IMR-90 (cell line): ENCODE measurements at regions not wholly inside any gene's neighbourhood (a gene's known extent, or its start where the extent isn't known, plus 50 kb on each side); places are given as distances from the start of the nearest gene placed in this dataset.

Experiments used
- ATAC-seq: fragments of 200-7000 bp; cut with Tn5 transposase; 2 replicates; pipeline ENCODE4 v1.9.1; 2020; ENCODE audit warnings: low read depth, mild to moderate bottlenecking, moderate library complexity
- BruUV-seq: library from RNA; stranded (reverse); fragments of 400-500 nt; replicated peaks from 2 replicates; lab custom pipeline; 2021; lab: Mats Ljungman, UMichigan
- CTCF ChIA-PET: fragments of 300-600 bp; formaldehyde crosslinking; extraction: SDS; loops from one replicate; lab custom pipeline; 2021; ENCODE audit warnings: antibody characterized with exemption; lab: Yijun Ruan, JAX
- POLR2A ChIA-PET: fragments of 300-600 bp; sonication (Branson Sonifier 250); formaldehyde crosslinking; loops from one replicate; lab custom pipeline; 2022; ENCODE audit warnings: antibody characterized with exemption; ENCODE audit not compliant: unreplicated experiment; lab: Charles Lee
- DNase-seq: peaks from one replicate; pipeline ENCODE4 v3.0.0; 2013
- H2AFZ ChIP-seq: replicated peaks from 2 replicates; pipeline ENCODE3; 2013; ENCODE audit warnings: low read length, mild to moderate bottlenecking; ENCODE audit not compliant: poor library complexity
- H2AK5ac ChIP-seq: 2 replicates; pipeline ENCODE4 v1.6.1; 2013; ENCODE audit warnings: low read depth, low read length, inconsistent platforms
- H2AK9ac ChIP-seq: replicated peaks from 2 replicates; pipeline ENCODE3; 2013; ENCODE audit warnings: mild to moderate bottlenecking, low read depth, low read length, moderate library complexity; ENCODE audit not compliant: poor library complexity
- H2BK120ac ChIP-seq: 2 replicates; pipeline ENCODE4 v1.6.1; 2013; ENCODE audit warnings: low read depth, low read length, inconsistent platforms
- H2BK15ac ChIP-seq: 3 replicates; pipeline ENCODE4 v1.6.1; 2013; ENCODE audit warnings: low read depth, low read length, inconsistent platforms
- H2BK20ac ChIP-seq: 2 replicates; pipeline ENCODE4 v1.6.1; 2013; ENCODE audit warnings: low read depth, mild to moderate bottlenecking, inconsistent platforms, low read length, moderate library complexity
- H2BK5ac ChIP-seq: 2 replicates; pipeline ENCODE4 v1.6.1; 2013; ENCODE audit warnings: mild to moderate bottlenecking, low read depth, low read length, inconsistent platforms; ENCODE audit not compliant: poor library complexity, severe bottlenecking
- H3K14ac ChIP-seq: replicated peaks from 2 replicates; pipeline ENCODE4 v1.6.1; 2013; ENCODE audit warnings: low read depth, low read length, inconsistent platforms
- H3K18ac ChIP-seq: 2 replicates; pipeline ENCODE4 v1.6.1; 2013; ENCODE audit warnings: low read depth, low read length, control low read depth
- H3K23ac ChIP-seq: 2 replicates; pipeline ENCODE4 v1.6.1; 2013; ENCODE audit warnings: low read depth, low read length, inconsistent platforms
- H3K27ac ChIP-seq: 2 replicates; pipeline ENCODE4 v1.5.1; 2013; ENCODE audit warnings: mild to moderate bottlenecking, control low read depth, low read length; ENCODE audit not compliant: insufficient read depth
- H3K27me3 ChIP-seq: 2 replicates; pipeline ENCODE4 v1.6.1; 2013; ENCODE audit warnings: low read length; ENCODE audit not compliant: control insufficient read depth, insufficient read depth
- H3K36me3 ChIP-seq: 2 replicates; pipeline ENCODE4 v1.6.1; 2013; ENCODE audit warnings: low read length, mixed read lengths; ENCODE audit not compliant: control insufficient read depth, insufficient read depth
- H3K4ac ChIP-seq: 2 replicates; pipeline ENCODE4 v1.6.1; 2013; ENCODE audit warnings: low read depth, low read length, inconsistent platforms
- H3K4me1 ChIP-seq: 2 replicates; pipeline ENCODE4 v1.6.1; 2013; ENCODE audit warnings: low read length, mixed read lengths; ENCODE audit not compliant: control insufficient read depth, insufficient read depth
- H3K4me2 ChIP-seq: 2 replicates; pipeline ENCODE4 v1.6.1; 2013; ENCODE audit warnings: low read depth, mild to moderate bottlenecking, control low read depth, low read length, moderate library complexity
- H3K4me3 ChIP-seq: 2 replicates; pipeline ENCODE4 v1.5.1; 2013; ENCODE audit warnings: low read depth, mild to moderate bottlenecking, control low read depth, low read length, moderate library complexity; ENCODE audit not compliant: insufficient read depth
- H3K56ac ChIP-seq: 2 replicates; pipeline ENCODE4 v1.6.1; 2013; ENCODE audit warnings: low read length, inconsistent platforms; ENCODE audit not compliant: insufficient read depth; ENCODE audit errors: extremely low read depth
- H3K79me1 ChIP-seq, 2 experiments: 2 replicates each; pipeline ENCODE4 v1.6.1; 2013; ENCODE audit warnings: low read length in 2 of 2, inconsistent platforms in 1 of 2, low read depth in 1 of 2
- H3K9ac ChIP-seq: 2 replicates; pipeline ENCODE4 v1.6.1; 2013; ENCODE audit warnings: low read depth, low read length, control low read depth
- H3K9me1 ChIP-seq: 2 replicates; pipeline ENCODE4 v1.6.1; 2013; ENCODE audit warnings: low read length, inconsistent platforms; ENCODE audit not compliant: insufficient read depth
- H3K9me3 ChIP-seq: 2 replicates; pipeline ENCODE4 v1.6.1; 2013; ENCODE audit warnings: low read length; ENCODE audit not compliant: control insufficient read depth, insufficient read depth
- H4K20me1 ChIP-seq: 2 replicates; pipeline ENCODE4 v1.6.1; 2013; ENCODE audit warnings: low read length, inconsistent platforms; ENCODE audit not compliant: insufficient read depth
- H4K5ac ChIP-seq: 2 replicates; pipeline ENCODE4 v1.6.1; 2013; ENCODE audit warnings: mild to moderate bottlenecking, low read depth, low read length, control low read depth
- H4K8ac ChIP-seq, 2 experiments: 2 replicates each; pipeline ENCODE4 v1.6.1; 2013; ENCODE audit warnings: low read depth in 2 of 2, low read length in 2 of 2, control low read depth in 1 of 2, inconsistent platforms in 1 of 2
- H4K91ac ChIP-seq: 2 replicates; pipeline ENCODE4 v1.6.1; 2013; ENCODE audit warnings: low read depth, low read length, inconsistent platforms; ENCODE audit not compliant: insufficient read depth
- BHLHE40 ChIP-seq: fragments of 150-350 bp; IDR thresholded peaks from 2 replicates; pipeline ENCODE4 v1.6.1; 2016; ENCODE audit warnings: mild to moderate bottlenecking, low read depth, low read length
- CEBPB ChIP-seq: IDR thresholded peaks from 2 replicates; pipeline ENCODE4 v1.6.1; 2012; ENCODE audit warnings: low read depth, low read length, improper control_type of control experiment
- CHD1 ChIP-seq: IDR thresholded peaks from 2 replicates; pipeline ENCODE4 v1.6.1; 2012; ENCODE audit warnings: low read depth, low read length, improper control_type of control experiment
- FOS ChIP-seq: fragments of 150-350 bp; IDR thresholded peaks from 2 replicates; pipeline ENCODE4 v1.6.1; 2016; ENCODE audit warnings: low read depth, low read length
- MAFK ChIP-seq: IDR thresholded peaks from 2 replicates; pipeline ENCODE4 v1.6.1; 2012; ENCODE audit warnings: low read depth, low read length, improper control_type of control experiment
- MAZ ChIP-seq: IDR thresholded peaks from 2 replicates; pipeline ENCODE4 v1.6.1; 2012; ENCODE audit warnings: low read depth, mild to moderate bottlenecking, low read length, improper control_type of control experiment, moderate library complexity, borderline replicate concordance
- MXI1 ChIP-seq: IDR thresholded peaks from 2 replicates; pipeline ENCODE4 v1.6.1; 2012; ENCODE audit warnings: low read depth, mild to moderate bottlenecking, low read length, moderate library complexity, borderline replicate concordance
- NFE2L2 ChIP-seq: fragments of 150-350 bp; IDR thresholded peaks from 2 replicates; pipeline ENCODE4 v1.6.1; 2016; ENCODE audit warnings: low read depth, mild to moderate bottlenecking, low read length
- POLR2A ChIP-seq: IDR thresholded peaks from 2 replicates; pipeline ENCODE4 v1.6.1; 2012; ENCODE audit warnings: mild to moderate bottlenecking, low read depth, low read length
- RAD21 ChIP-seq: IDR thresholded peaks from 2 replicates; pipeline ENCODE4 v1.6.1; 2012; ENCODE audit warnings: low read length, improper control_type of control experiment
- RCOR1 ChIP-seq: IDR thresholded peaks from 2 replicates; pipeline ENCODE4 v1.6.1; 2012; ENCODE audit warnings: mild to moderate bottlenecking, low read length, improper control_type of control experiment; ENCODE audit not compliant: insufficient replicate concordance
- RFX5 ChIP-seq: IDR thresholded peaks from 2 replicates; pipeline ENCODE4 v1.8.0; 2012; ENCODE audit warnings: low read depth, mild to moderate bottlenecking, low read length, moderate library complexity
- SMC3 ChIP-seq: fragments of 150-350 bp; IDR thresholded peaks from 2 replicates; pipeline ENCODE4 v1.6.1; 2016; ENCODE audit warnings: low read depth, mild to moderate bottlenecking, antibody characterized with exemption, low read length, moderate library complexity
- WGBS, 2 experiments: methylation state at CpG; one replicate each; pipeline versions ENCODE4 v1.1.5 to v1.1.7; 2013; ENCODE audit warnings: missing lambda C conversion rate in 2 of 2; ENCODE audit not compliant: insufficient read length in 1 of 2; ENCODE audit errors: extremely low coverage in 2 of 2; 5-methylcytosine and 5-hydroxymethylcytosine counted together
- dilution Hi-C: fragments of 300-500 bp; cut with HindIII; formaldehyde crosslinking; loops from one replicate; pipeline ENCODE4 v1.14.3; 2018; ENCODE audit warnings: low sequenced_read_pairs; ENCODE audit not compliant: unreplicated experiment
- in situ Hi-C: fragments of 300-500 bp; cut with MboI; formaldehyde crosslinking; loops from 3 replicates; pipeline ENCODE4 v1.14.3; 2019; ENCODE audit warnings: low sequenced_read_pairs, inconsistent platforms, mixed read lengths
- intact Hi-C: fragments of 100-400 bp; cut with micrococcal nuclease; formaldehyde crosslinking; loops from 2 replicates; pipeline ENCODE4 v1.10.0; 2022
- TF ChIP-seq, protein P1 (sequence below): fragments of 150-350 bp; IDR thresholded peaks from 2 replicates; pipeline ENCODE4 v1.6.1; 2016; ENCODE audit warnings: low read depth, mild to moderate bottlenecking, low read length, moderate library complexity, borderline replicate concordance
- TF ChIP-seq, protein P2 (sequence below): fragments of 150-350 bp; IDR thresholded peaks from 2 replicates; pipeline ENCODE4 v1.6.1; 2017; ENCODE audit warnings: mild to moderate bottlenecking, antibody characterized with exemption, low read length, low read depth
- TF ChIP-seq, protein P3 (sequence below): conservative IDR thresholded peaks from 2 replicates; pipeline ENCODE4 v1.5.1; 2012; ENCODE audit warnings: mild to moderate bottlenecking, low read depth, low read length, improper control_type of control experiment

DNA sequence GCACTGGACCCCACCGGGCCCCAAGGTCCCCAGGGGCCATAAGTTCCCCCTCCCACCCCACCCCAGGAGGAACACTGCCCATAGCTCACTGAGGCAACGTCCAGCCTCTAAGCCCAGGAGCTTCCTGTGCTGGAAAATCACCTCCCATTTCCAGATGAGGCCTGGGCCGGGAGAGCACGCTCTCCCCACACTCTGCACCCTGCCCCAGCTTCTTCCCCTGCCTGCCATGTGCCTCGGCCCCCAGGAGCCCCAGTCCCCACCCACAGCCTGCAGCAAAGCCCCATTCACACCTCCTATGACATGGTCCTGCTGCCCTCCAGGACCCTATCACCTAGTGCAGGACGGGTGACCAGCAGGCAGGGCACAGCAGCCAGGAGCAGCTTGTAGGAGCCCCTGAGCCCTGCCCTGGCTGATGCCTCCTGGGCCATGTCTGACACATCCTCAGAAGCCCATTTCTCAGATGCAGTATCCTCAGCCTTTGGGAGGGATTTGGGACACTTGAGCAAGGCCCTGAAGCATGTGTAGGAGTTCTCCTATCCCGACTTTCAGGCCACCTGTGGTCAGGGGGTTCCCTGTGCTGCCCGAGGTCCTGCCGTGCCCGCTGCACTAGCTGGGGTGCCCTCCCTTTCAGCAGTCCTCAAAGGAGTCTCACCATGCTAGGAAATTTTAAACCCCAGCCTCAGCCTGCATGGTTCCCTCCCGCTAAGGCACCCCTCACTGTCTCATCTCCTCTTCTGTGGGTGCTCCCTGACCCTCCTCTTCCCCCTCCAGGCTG, 119.4 kb upstream of the FOXD4L5 start:
- no peak overlapping the region for H4K91ac ChIP-seq
- WGBS, 2 experiments = 11% methylated on average over 1 of the region's 11 CpGs; no CpG with 5 or more reads in 1 of the 2 experiments

More for the DNA sequence above, 119.4 kb upstream of the FOXD4L5 start:
- no peaks in the 10 kb centered on the region for H4K20me1 ChIP-seq
- ChIA-PET CTCF (no interaction called here), POLR2A (no interaction called here)
- dilution Hi-C loops = no loop called here
- no peak overlapping the region for H3K56ac ChIP-seq
- TF ChIP-seq RAD21 (no peak), CEBPB (no peak), MAFK (no peak), RCOR1 (no peak), FOS (no peak), MAZ (no peak), SMC3 (no peak), POLR2A (no peak), RFX5 (no peak), NFE2L2 (no peak), CHD1 (no peak), MXI1 (no peak), BHLHE40 (no peak)
- TF ChIP-seq, protein P1, sequence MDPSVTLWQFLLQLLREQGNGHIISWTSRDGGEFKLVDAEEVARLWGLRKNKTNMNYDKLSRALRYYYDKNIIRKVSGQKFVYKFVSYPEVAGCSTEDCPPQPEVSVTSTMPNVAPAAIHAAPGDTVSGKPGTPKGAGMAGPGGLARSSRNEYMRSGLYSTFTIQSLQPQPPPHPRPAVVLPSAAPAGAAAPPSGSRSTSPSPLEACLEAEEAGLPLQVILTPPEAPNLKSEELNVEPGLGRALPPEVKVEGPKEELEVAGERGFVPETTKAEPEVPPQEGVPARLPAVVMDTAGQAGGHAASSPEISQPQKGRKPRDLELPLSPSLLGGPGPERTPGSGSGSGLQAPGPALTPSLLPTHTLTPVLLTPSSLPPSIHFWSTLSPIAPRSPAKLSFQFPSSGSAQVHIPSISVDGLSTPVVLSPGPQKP = no peak
- TF ChIP-seq, protein P2, sequence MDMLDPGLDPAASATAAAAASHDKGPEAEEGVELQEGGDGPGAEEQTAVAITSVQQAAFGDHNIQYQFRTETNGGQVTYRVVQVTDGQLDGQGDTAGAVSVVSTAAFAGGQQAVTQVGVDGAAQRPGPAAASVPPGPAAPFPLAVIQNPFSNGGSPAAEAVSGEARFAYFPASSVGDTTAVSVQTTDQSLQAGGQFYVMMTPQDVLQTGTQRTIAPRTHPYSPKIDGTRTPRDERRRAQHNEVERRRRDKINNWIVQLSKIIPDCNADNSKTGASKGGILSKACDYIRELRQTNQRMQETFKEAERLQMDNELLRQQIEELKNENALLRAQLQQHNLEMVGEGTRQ = no peak
- TF ChIP-seq, protein P3, sequence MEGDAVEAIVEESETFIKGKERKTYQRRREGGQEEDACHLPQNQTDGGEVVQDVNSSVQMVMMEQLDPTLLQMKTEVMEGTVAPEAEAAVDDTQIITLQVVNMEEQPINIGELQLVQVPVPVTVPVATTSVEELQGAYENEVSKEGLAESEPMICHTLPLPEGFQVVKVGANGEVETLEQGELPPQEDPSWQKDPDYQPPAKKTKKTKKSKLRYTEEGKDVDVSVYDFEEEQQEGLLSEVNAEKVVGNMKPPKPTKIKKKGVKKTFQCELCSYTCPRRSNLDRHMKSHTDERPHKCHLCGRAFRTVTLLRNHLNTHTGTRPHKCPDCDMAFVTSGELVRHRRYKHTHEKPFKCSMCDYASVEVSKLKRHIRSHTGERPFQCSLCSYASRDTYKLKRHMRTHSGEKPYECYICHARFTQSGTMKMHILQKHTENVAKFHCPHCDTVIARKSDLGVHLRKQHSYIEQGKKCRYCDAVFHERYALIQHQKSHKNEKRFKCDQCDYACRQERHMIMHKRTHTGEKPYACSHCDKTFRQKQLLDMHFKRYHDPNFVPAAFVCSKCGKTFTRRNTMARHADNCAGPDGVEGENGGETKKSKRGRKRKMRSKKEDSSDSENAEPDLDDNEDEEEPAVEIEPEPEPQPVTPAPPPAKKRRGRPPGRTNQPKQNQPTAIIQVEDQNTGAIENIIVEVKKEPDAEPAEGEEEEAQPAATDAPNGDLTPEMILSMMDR = no peak
- H2BK15ac ChIP-seq = no peak overlapping the region
- no peak overlapping the region for H3K4me3 ChIP-seq
- H3K9me1 ChIP-seq = no peaks in the 10 kb centered on the region
- intact Hi-C loops = no loop called here
- no TSS peak for BruUV-seq
- H2BK120ac ChIP-seq = no peak overlapping the region
- peaks cover 11% of the 10 kb centered on the region; the same call in 1 of the 2 replicates for H3K9me3 ChIP-seq
- H2AFZ ChIP-seq = no peak overlapping the region
- in situ Hi-C loops = no loop called here
- DNase-seq (no peak), ATAC-seq (no peak)
- no peak overlapping the region for H3K14ac ChIP-seq
- no peak overlapping the region for H2BK20ac ChIP-seq
- H3K27ac ChIP-seq = no peak overlapping the region
- no peaks in the 10 kb centered on the region for H3K4me1 ChIP-seq
- no peak overlapping the region for H3K23ac ChIP-seq
- H2BK5ac ChIP-seq = no peak overlapping the region
- no peaks in the 10 kb centered on the region for H3K36me3 ChIP-seq
- H4K8ac ChIP-seq = no peak overlapping the region
- H3K27me3 ChIP-seq = no peaks in the 10 kb centered on the region
- no peak overlapping the region for H3K9ac ChIP-seq
- no peak overlapping the region for H3K4me2 ChIP-seq
- H3K79me1 ChIP-seq = no peaks in the 10 kb centered on the region
- H4K5ac ChIP-seq = no peak overlapping the region
- no peak overlapping the region for H2AK9ac ChIP-seq
- H3K18ac ChIP-seq = no peak overlapping the region
- no peak overlapping the region for H2AK5ac ChIP-seq
- H3K4ac ChIP-seq = no peak overlapping the region
